HG02981 (cell line): ENCODE measurements at regions not wholly inside any gene's neighbourhood (a gene's known extent, or its start where the extent isn't known, plus 50 kb on each side); places are given as distances from the start of the nearest gene placed in this dataset.

Experiments
- ATAC-seq: cut with Tn5 transposase; IDR thresholded peaks from one replicate; pipeline ENCODE4 v1.9.1; 2021; ENCODE audit warnings: mild to moderate bottlenecking, moderate library complexity; ENCODE audit not compliant: unreplicated experiment

GRCh38 chr3:43183456-43183855 lies 77.6 kb upstream of the POMGNT2 start:
- ATAC-seq, result no peak

- ATAC-seq, result peak; percentile 70
These were observed 75.4 kb upstream of the POMGNT2 start for GRCh38 chr3:43181202-43181821.

DNA sequence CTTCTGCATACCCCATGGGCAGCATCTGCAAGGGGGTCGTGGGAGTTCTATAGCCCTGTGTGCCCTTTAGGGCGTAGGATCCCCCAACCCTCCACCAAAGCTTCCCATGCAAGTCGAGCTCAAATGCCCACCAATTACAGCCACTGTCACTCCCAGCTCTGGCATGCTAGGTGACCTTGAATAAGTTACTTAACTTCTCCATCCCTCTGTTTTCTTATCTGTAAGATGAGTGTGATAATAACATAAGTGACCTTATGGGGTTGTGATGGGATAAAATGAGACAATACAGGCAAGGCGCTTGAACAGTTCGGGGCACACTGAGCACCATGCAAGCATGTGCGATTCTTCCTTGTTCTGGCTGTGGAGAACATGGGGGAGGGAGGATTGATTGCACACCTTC lies 74.8 kb upstream of the POMGNT2 start:
- peak; percentile 4 for ATAC-seq

- ATAC-seq, result no peak
These were observed 74.1 kb upstream of the POMGNT2 start for GRCh38 chr3:43180027-43180426.

- ATAC-seq, result no peak
These were observed 73.0 kb upstream of the POMGNT2 start for GRCh38 chr3:43178891-43179366.

DNA sequence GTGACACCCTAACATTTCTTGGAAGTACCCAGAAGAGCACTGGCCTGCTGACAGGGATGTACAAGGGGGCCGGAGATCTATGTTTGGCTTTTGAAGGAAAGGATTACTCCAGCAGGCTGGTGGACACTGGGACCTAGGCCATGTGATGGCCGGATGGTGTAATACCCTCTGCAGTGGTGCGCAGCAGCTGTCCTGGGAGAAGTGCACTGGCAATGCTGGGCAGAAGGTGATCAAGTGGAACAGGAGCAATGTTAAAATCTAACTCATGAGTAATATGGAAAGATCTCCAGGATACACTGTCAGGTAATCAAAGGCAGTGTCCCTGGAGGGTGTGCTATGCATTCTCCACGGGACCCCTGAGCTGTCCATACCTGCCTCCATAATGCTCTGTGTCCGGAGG lies 71.2 kb upstream of the POMGNT2 start:
- no peak for ATAC-seq

DNA sequence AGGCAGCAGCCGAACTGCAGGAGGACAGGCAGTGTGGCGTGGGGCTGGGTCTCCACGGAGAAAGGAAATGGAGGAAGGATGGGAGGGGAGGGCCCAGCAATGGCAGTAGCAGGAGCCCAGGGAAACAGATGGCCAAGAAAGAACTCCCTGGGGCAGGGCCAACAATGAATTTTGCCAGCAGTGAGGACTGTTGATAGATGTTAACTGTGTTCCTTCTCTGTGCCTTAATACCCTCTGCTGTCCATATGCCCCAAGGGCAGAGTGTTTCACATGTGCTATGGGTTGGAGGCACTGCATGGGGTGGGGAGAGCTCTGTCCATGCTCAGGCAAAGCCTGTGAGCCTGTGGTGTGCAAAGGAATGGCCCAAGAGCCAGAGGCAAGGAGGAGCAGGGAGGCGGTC lies 70.8 kb upstream of the POMGNT2 start:
- no peak for ATAC-seq

DNA sequence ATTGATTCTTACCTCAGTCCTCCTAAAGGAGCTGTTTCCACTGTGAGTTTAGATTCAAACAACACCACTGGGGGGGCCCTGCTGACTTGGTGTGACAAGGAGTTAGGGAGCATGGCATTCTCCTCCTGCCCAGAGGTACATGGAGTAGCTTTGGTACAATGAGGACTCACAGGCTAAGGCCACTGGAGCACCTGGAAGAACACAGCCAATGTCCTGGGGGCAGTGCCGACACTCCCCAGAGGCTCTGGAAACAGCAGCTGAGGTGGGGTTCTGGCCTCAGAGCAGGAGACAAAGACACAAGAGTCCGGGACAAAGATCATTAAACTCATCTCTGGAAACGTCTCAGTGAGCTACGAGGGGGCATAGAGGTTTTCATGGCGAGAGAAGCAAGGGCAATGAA lies 69.7 kb upstream of the POMGNT2 start:
- ATAC-seq, result no peak

DNA sequence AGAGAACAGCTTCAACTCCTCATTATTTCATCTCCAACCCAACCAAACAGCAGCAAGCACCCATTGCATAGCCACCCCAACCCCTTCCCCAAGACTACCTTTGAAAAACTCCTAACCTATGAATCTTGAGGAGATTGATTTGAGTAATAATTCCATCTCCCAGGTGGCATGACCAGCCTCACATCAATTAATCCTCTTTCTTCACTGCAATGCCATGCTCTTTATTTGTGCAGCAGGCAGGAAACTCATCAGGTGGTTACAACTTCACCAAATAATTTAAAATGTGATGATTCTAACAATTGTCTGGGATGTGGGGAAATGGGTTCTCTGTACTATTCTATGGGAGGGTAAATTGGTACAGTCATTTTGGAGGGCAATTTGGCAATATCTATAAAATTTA lies 68.1 kb upstream of the POMGNT2 start:
- ATAC-seq, result no peak

GRCh38 chr3:43171748-43172147 lies 65.9 kb upstream of the POMGNT2 start:
- no peak for ATAC-seq

DNA sequence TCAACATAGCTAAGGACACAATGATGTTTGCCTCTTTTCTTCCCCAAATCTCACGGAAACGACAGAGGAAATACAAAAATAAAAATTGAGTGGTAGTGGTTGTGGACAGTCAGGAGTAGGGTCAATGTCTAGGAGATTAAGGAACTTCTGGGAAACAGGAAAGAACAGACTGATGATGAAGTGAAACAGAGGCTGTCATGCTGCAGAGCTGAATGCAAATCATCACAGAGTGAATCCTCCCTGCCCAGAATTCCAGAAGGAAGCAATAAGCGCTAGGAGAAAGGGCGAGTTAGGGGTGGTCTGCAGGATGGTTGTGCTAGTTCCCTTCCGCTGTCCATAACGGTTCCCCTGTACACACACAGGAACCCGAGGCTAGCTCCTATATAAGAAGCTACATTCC lies 64.7 kb upstream of the POMGNT2 start:
- no peak for ATAC-seq

DNA sequence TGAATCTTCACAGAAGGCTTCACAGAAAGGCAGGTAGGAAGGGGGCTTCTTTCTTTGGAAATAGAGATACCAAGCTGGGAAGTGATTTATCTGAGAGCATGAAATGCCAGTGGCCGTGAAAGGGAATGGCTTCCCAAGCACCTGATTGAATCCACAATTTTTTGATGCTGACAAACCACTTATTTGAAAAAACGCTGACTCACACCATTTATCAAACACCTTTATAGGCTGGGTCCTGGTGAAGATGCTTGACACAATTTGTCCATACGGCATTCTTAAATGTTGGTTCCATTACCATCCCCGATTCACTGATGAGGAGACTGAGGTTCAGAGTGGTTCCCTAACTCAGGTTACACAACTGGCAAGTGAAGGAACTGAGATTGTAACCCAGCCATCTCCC lies 64.1 kb upstream of the POMGNT2 start:
- no peak for ATAC-seq

DNA sequence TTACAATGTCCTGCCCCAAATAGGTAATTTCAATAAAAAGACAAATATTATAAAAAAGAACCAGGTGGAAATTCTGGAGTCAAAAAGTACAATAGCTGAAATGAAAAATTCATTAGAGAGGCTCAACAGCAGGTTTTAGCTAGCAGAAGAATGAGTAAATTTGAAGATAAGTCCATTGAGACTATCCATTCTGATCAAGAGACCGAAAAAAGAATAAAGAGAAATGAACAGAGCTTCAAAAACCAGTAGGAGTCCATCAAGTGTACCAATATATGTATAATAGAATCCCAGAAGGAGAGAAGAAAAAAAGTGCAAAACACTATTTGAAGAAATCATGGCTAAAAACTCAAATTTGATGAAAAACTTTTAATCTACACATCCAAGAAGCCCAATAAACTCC lies 60.5 kb upstream of the POMGNT2 start:
- ATAC-seq, result no peak

DNA sequence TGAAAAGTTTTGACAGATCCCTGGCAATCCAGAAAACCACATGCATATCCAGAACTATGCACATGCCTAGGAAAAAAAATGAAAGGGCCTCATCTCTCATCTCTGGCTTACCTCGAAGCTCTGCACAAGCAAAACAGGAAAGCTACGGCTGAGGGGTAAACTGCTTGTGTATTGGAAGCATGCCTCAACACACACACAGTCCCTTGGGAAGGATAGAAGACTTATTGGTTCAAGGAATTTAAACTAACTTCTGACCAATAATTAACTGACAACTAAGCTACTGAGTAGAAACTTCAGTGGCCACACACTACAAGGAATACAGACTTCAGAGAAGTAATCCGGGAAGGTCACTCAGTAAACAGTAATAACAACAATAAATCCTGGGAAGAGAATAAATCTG lies 59.9 kb upstream of the POMGNT2 start:
- ATAC-seq, result no peak

DNA sequence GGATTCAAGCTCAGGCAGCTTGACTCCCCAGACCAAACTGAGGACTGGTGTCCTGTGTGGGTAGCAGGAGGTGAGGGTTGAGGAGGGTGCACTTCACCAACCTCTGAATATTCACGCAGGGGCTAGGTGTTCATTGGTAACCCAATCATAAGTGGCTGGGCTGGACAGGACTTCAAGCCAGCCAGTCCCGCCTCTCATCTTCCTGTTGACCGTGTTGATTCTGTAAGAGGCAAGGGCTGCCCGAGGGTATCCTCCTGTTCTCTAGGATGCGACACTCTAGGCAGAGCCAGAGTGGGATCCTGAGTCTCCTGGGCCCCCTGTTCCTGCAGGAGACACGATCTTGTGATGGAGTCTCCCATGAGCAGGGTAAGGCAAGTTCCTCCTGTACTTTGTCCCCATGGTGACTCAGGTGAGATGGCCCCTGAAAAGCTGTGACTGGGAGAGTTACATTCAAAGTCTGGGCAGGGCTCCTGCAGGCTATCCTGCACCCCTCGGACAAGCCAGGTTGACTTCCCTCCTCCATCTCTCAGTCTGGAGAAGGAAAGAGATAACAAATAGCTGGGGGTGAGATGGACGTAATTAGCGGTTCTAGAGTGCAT lies 58.1 kb upstream of the POMGNT2 start:
- no peak for ATAC-seq

GRCh38 chr3:43162230-43163084 lies 56.6 kb upstream of the POMGNT2 start:
- no peak for ATAC-seq

DNA sequence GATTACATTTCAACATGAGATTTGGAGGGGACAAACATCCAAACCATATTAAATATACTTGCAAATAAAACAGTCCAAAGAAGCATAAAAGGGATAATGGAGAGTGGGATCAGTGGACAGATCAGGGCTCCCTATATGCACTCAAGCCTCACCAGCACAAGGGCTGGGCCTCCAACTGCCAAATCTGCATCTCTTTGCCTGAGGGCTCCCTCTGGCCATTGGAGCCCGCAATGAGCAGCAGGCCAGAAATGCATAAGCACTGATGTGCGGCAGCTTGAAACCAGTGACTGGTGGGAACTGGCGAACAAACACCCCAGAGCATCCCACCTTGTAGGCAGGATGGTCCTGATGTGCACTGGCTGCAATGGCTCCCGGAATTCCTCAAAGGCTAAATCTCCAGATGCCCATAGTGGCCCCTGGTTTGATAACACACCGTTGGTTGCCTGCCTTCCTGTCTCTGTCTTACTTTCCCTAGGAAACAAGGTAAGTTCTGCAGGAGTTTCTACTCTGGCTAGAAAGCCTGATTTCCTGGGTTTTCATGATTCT lies 55.9 kb upstream of the POMGNT2 start:
- no peak for ATAC-seq

- no peak for ATAC-seq
These were observed 54.8 kb upstream of the POMGNT2 start for GRCh38 chr3:43160664-43161063.

DNA sequence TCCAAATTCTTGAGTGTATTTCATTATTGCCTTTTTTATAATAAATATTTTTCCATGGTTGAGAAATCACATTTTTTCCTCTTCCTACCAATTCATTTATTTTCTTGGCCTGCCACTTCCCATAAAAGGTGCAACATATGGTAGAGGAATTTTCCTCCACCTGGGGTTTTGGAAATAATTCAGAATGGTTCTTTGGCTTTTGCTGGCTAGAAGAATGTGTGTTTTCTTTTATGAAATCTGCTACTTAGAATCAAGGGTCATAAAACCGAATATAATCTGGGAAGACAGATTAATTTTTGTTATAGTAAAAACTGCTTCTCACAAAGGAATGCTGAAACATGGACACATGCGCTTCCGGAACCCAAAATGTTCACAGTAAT lies 54.0 kb upstream of the POMGNT2 start:
- ATAC-seq, result no peak

GRCh38 chr3:43159131-43159875 lies 53.4 kb upstream of the POMGNT2 start:
- no peak for ATAC-seq

DNA sequence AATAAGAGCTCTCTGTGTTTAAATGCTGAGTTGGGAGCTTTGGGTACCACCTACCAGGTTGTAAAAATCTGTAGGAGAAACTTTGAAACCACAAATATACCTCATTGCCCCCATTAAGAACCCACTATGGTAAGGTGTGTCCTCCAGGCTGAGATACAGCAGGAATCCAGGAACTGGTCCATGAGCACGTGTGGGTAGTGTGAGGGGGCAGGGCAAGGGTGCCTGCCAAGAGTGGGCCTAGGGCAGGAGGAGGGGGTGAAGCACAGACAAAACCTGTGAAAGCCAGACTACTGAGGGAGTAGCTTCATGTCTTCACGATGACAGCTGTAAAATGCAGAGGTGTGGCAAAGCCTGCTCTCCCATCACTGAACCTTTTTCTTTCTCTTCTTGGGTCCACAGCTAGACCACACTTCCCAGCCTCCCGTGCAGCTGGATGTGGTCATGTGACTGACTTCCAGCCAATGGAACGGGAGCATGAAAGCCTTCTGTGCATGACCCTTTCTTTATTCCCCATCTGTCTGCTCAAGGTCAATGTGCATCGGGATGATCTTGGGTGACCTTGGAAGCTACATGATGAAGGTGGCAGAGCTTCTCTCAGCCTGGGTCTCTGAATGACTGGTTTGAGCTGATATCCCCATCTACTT lies 51.1 kb upstream of the POMGNT2 start:
- ATAC-seq, result no peak
